ENCODE measurements at regions not wholly inside any gene's neighbourhood (a gene's known extent, or its start where the extent isn't known, plus 50 kb on each side); places are given as distances from the start of the nearest gene placed in this dataset.
"Not testable (repeated sequence)": the region's sequence is repeated elsewhere in the genome, so short reads cannot be mapped to it uniquely, and the experiment has no call there.

- TF ChIP-seq CTCF (IDR thresholded peaks at IDR 0.05; ENCODE audit: low read depth, low read length); POLR2A (IDR thresholded peaks at IDR 0.05; ENCODE audit: extremely low read depth, insufficient read length): not testable (repeated sequence)
Observed at GRCh38 chr20:25852968-25853717, 156.5 kb upstream of the ZNF337 start.
